ENCODE measurements at regions not wholly inside any gene's neighbourhood (a gene's known extent, or its start where the extent isn't known, plus 50 kb on each side); places are given as distances from the start of the nearest gene placed in this dataset.

GRCh38 chr7:109266610-109267009 lies 696.9 kb downstream of the DNAJB9 start:
- TF ChIP-seq CTCF (IDR thresholded peaks at IDR 0.05): no peak

- TF ChIP-seq CTCF (IDR thresholded peaks at IDR 0.05): no peak
Measured at GRCh38 chr7:109276348-109276747, 706.7 kb downstream of the DNAJB9 start.

- no peak for TF ChIP-seq CTCF (IDR thresholded peaks at IDR 0.05)
Measured at GRCh38 chr7:109282726-109283125, 713.1 kb downstream of the DNAJB9 start.

GRCh38 chr7:109284943-109285342 lies 715.3 kb downstream of the DNAJB9 start:
- TF ChIP-seq CTCF (IDR thresholded peaks at IDR 0.05): no peak

- no peak for TF ChIP-seq CTCF (IDR thresholded peaks at IDR 0.05)
Measured at GRCh38 chr7:109295158-109295557, 725.5 kb downstream of the DNAJB9 start.

GRCh38 chr7:109308816-109309215 lies 739.1 kb downstream of the DNAJB9 start:
- no peak for TF ChIP-seq CTCF (IDR thresholded peaks at IDR 0.05)

- no peak for TF ChIP-seq CTCF (IDR thresholded peaks at IDR 0.05)
Measured at GRCh38 chr7:109309790-109310189, 740.1 kb downstream of the DNAJB9 start.

- TF ChIP-seq CTCF (IDR thresholded peaks at IDR 0.05): no peak
Measured at GRCh38 chr7:109318136-109318535, 748.5 kb downstream of the DNAJB9 start.

Data from LNCAP (cell line).